ENCODE measurements at regions not wholly inside any gene's neighbourhood (a gene's known extent, or its start where the extent isn't known, plus 50 kb on each side); places are given as distances from the start of the nearest gene placed in this dataset.

DNA sequence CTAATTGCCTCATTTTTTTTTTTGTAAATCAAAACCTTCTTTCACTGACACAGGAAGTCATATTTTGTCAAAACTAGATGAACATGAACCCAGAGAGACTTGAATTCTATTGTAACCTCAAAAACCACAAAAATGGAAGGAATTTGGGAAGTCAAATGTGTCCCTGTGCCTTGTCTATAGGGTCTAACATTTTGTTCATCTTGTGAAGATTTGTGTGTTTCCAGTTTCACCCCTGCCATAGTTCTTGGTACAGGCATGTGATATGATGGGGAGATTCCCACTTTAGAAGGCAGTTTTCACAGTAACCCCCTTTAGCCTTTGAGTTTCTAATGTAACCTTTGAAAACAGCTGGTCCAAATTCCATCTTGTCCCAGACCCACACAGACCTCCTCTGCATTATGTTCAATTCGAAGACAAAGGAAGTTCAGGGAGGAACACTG lies 318.5 kb upstream of the ADAMTS9 start:
- no TSS peak for BruUV-seq (replicated peaks)

More for the DNA sequence above, 318.5 kb upstream of the ADAMTS9 start:
- H3K4me3 ChIP-seq (replicated peaks in 1 of 2; ENCODE audit: low read depth in 1 of 2, low read length in 2 of 2), result no peak overlapping the region
- ATAC-seq, result no peak
- POLR2A ChIA-PET, result no interaction called here
- TF ChIP-seq TCF7L2 (IDR thresholded peaks at IDR 0.05; ENCODE audit: borderline replicate concordance, extremely low read depth, insufficient read depth, insufficient read length) (no peak), CEBPB (IDR thresholded peaks at IDR 0.05; ENCODE audit: low read depth) (no peak), JUND (IDR thresholded peaks at IDR 0.05) (no peak), ZFX (IDR thresholded peaks at IDR 0.05) (no peak), EZH2 (IDR thresholded peaks at IDR 0.05) (no peak), SP1 (IDR thresholded peaks at IDR 0.05; ENCODE audit: low read depth) (no peak), POLR2A (IDR thresholded peaks at IDR 0.05; ENCODE audit: borderline replicate concordance, extremely low read depth, insufficient read depth, insufficient read length) (no peak), RAD21 (IDR thresholded peaks at IDR 0.05; ENCODE audit: low read depth) (no peak), EZH2phosphoT487 (IDR thresholded peaks at IDR 0.05; ENCODE audit: borderline replicate concordance) (no peak), ELF1 (IDR thresholded peaks at IDR 0.05; ENCODE audit: borderline replicate concordance, low read depth) (no peak), SRF (IDR thresholded peaks at IDR 0.05; ENCODE audit: low read depth) (no peak), EGR1 (IDR thresholded peaks at IDR 0.05; ENCODE audit: low read depth) (no peak)
- TF ChIP-seq, protein P1, sequence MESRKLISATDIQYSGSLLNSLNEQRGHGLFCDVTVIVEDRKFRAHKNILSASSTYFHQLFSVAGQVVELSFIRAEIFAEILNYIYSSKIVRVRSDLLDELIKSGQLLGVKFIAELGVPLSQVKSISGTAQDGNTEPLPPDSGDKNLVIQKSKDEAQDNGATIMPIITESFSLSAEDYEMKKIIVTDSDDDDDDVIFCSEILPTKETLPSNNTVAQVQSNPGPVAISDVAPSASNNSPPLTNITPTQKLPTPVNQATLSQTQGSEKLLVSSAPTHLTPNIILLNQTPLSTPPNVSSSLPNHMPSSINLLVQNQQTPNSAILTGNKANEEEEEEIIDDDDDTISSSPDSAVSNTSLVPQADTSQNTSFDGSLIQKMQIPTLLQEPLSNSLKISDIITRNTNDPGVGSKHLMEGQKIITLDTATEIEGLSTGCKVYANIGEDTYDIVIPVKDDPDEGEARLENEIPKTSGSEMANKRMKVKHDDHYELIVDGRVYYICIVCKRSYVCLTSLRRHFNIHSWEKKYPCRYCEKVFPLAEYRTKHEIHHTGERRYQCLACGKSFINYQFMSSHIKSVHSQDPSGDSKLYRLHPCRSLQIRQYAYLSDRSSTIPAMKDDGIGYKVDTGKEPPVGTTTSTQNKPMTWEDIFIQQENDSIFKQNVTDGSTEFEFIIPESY (IDR thresholded peaks at IDR 0.05; ENCODE audit: extremely low read depth, insufficient replicate concordance, low read length), result no peak
- TF ChIP-seq, protein P2, sequence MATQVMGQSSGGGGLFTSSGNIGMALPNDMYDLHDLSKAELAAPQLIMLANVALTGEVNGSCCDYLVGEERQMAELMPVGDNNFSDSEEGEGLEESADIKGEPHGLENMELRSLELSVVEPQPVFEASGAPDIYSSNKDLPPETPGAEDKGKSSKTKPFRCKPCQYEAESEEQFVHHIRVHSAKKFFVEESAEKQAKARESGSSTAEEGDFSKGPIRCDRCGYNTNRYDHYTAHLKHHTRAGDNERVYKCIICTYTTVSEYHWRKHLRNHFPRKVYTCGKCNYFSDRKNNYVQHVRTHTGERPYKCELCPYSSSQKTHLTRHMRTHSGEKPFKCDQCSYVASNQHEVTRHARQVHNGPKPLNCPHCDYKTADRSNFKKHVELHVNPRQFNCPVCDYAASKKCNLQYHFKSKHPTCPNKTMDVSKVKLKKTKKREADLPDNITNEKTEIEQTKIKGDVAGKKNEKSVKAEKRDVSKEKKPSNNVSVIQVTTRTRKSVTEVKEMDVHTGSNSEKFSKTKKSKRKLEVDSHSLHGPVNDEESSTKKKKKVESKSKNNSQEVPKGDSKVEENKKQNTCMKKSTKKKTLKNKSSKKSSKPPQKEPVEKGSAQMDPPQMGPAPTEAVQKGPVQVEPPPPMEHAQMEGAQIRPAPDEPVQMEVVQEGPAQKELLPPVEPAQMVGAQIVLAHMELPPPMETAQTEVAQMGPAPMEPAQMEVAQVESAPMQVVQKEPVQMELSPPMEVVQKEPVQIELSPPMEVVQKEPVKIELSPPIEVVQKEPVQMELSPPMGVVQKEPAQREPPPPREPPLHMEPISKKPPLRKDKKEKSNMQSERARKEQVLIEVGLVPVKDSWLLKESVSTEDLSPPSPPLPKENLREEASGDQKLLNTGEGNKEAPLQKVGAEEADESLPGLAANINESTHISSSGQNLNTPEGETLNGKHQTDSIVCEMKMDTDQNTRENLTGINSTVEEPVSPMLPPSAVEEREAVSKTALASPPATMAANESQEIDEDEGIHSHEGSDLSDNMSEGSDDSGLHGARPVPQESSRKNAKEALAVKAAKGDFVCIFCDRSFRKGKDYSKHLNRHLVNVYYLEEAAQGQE (IDR thresholded peaks at IDR 0.05; ENCODE audit: low read depth), result no peak
- RAD21 ChIA-PET (ENCODE audit: low non-redundant PET in 1 of 2, low total read pairs in 2 of 2, uncharacterized antibody in 2 of 2, unreplicated experiment in 2 of 2), result no interaction called here
- H4K20me1 ChIP-seq (ENCODE audit: insufficient read depth), result no peaks in the 10 kb centered on the region
- no peaks in the 10 kb centered on the region for H3K9me2 ChIP-seq (ENCODE audit: insufficient read depth)
- CTCF ChIA-PET, result no interaction called here
- DNase-seq (ENCODE audit: low read depth, low spot score), result no peak
- no peak overlapping the region for H3K9ac ChIP-seq (ENCODE audit: low read length)
- H3K27me3 ChIP-seq (ENCODE audit: insufficient read depth, low read length), result peaks cover 14% of the 10 kb centered on the region; the same call in 1 of the 2 replicates
- H3K9me3 ChIP-seq (ENCODE audit: control insufficient read depth in 1 of 2, insufficient read depth in 1 of 2, low read depth in 1 of 2, low read length in 2 of 2), result no peaks in the 10 kb centered on the region
- no peak overlapping the region for H3K27ac ChIP-seq (ENCODE audit: low read depth, low read length)
- H3K4me2 ChIP-seq (ENCODE audit: low read length), result no peak overlapping the region
- intact Hi-C loops (cut with micrococcal nuclease), result no loop called here
- no peak overlapping the region for H2AFZ ChIP-seq (ENCODE audit: low read depth, low read length, poor library complexity, severe bottlenecking)
- H3K79me2 ChIP-seq (ENCODE audit: insufficient read depth, low read length), result no peaks in the 10 kb centered on the region
- no peaks in the 10 kb centered on the region for H3K4me1 ChIP-seq (ENCODE audit: control insufficient read depth in 1 of 2, insufficient read depth in 2 of 2, low read length in 2 of 2)
- no peaks in the 10 kb centered on the region for H3K36me3 ChIP-seq (ENCODE audit: control insufficient read depth in 1 of 2, insufficient read depth in 2 of 2, low read length in 2 of 2)
